HCT116 (cell line): ENCODE measurements at regions not wholly inside any gene's neighbourhood (a gene's known extent, or its start where the extent isn't known, plus 50 kb on each side); places are given as distances from the start of the nearest gene placed in this dataset.

ENCODE experiments used
- ATAC-seq: fragments of 200-7000 bp; cut with Tn5 transposase; 2 replicates; pipeline ENCODE4 v1.9.1; 2020; ENCODE audit warnings: mild to moderate bottlenecking, moderate library complexity
- BruUV-seq: library from RNA; stranded (reverse); fragments of 400-500 nt; replicated peaks from 2 replicates; lab custom pipeline; 2021; lab: Mats Ljungman, UMichigan
- CTCF ChIA-PET: fragments of 300-600 bp; sonication (Branson Sonifier 250); formaldehyde crosslinking; loops from one replicate; lab custom pipeline; 2021; ENCODE audit warnings: antibody characterized with exemption; lab: Charles Lee
- POLR2A ChIA-PET: fragments of 300-600, 350-600 bp; sonication (Branson Sonifier 250); formaldehyde crosslinking; loops from one replicate; lab custom pipeline; 2021; ENCODE audit warnings: antibody characterized with exemption; lab: Charles Lee
- RAD21 ChIA-PET, 2 experiments: fragments of 300-600 bp; sonication (Branson Sonifier 250); formaldehyde crosslinking; loops; one replicate each; lab custom pipeline; 2023; ENCODE audit warnings: low total read pairs in 2 of 2; ENCODE audit not compliant: uncharacterized antibody in 2 of 2, unreplicated experiment in 2 of 2, low non-redundant PET in 1 of 2; lab: Charles Lee
- DNase-seq: peaks from one replicate; pipeline ENCODE4 v3.0.0-alpha.2; 2010; ENCODE audit warnings: low read depth, low spot score
- H2AFZ ChIP-seq: fragments of 200-600 bp; shearing (Covaris generic), sonication (generic); 2 replicates; pipeline ENCODE4 v1.6.1; 2017; ENCODE audit warnings: low read depth, mixed run types, mixed read lengths, antibody characterized with exemption, low read length; ENCODE audit not compliant: poor library complexity, severe bottlenecking
- H3K27ac ChIP-seq: 2 replicates; pipeline ENCODE4 v1.5.1; 2012; ENCODE audit warnings: low read depth, low read length
- H3K27me3 ChIP-seq: fragments of 200-600 bp; sonication (generic); 2 replicates; pipeline ENCODE4 v1.6.1; 2016; ENCODE audit warnings: mixed run types, low read length, mixed read lengths; ENCODE audit not compliant: insufficient read depth
- H3K36me3 ChIP-seq, 2 experiments: fragments of 200-500 bp in 1 of 2; fragments of 200-600 bp in 1 of 2; sonication (Bioruptor generic) in 1 of 2; sonication (generic) in 1 of 2; 2 replicates each; pipeline versions ENCODE4 v1.5.1 to v1.6.1; 2014 to 2016; ENCODE audit warnings: low read length in 2 of 2, inconsistent platforms in 1 of 2, mixed read lengths in 1 of 2, mixed run types in 1 of 2; ENCODE audit not compliant: insufficient read depth in 2 of 2, control insufficient read depth in 1 of 2
- H3K4me1 ChIP-seq, 2 experiments: fragments of 200-600 bp in 1 of 2; sonication (generic) in 1 of 2; 2 replicates each; pipeline versions ENCODE4 v1.5.1 to v1.6.1; 2012 to 2017; ENCODE audit warnings: low read length in 2 of 2, inconsistent platforms in 1 of 2, mild to moderate bottlenecking in 1 of 2, mixed read lengths in 1 of 2, mixed run types in 1 of 2, moderate library complexity in 1 of 2; ENCODE audit not compliant: insufficient read depth in 2 of 2, control insufficient read depth in 1 of 2
- H3K4me2 ChIP-seq: fragments of 200-600 bp; sonication (generic); 2 replicates; pipeline ENCODE4 v1.6.1; 2017; ENCODE audit warnings: mixed run types, low read length, mixed read lengths
- H3K4me3 ChIP-seq, 2 experiments: fragments of 200-600 bp in 1 of 2; sonication (generic) in 1 of 2; replicated peaks in 1 of 2; 2 replicates each; pipeline ENCODE4 v1.5.1; 2011 to 2016; ENCODE audit warnings: low read length in 2 of 2, control low read depth in 1 of 2, low read depth in 1 of 2, mild to moderate bottlenecking in 1 of 2, mixed read lengths in 1 of 2, mixed run types in 1 of 2
- H3K79me2 ChIP-seq: fragments of 200-600 bp; sonication (generic); 2 replicates; pipeline ENCODE4 v1.6.1; 2017; ENCODE audit warnings: mild to moderate bottlenecking, mixed run types, low read length, moderate library complexity, mixed read lengths; ENCODE audit not compliant: insufficient read depth
- H3K9ac ChIP-seq: fragments of 200-600 bp; sonication (generic); 2 replicates; pipeline ENCODE4 v1.6.1; 2016; ENCODE audit warnings: low read length, mixed read lengths
- H3K9me2 ChIP-seq: fragments of 200-600 bp; sonication (generic), shearing (Covaris generic); 2 replicates; pipeline ENCODE4 v1.6.1; 2017; ENCODE audit warnings: mixed run types, mild to moderate bottlenecking, moderate library complexity; ENCODE audit not compliant: insufficient read depth
- H3K9me3 ChIP-seq, 2 experiments: fragments of 200-500 bp in 1 of 2; fragments of 200-600 bp in 1 of 2; sonication (Bioruptor generic) in 1 of 2; sonication (generic) in 1 of 2; 2 replicates each; pipeline ENCODE4 v1.6.1; 2014 to 2017; ENCODE audit warnings: low read length in 2 of 2, mixed read lengths in 2 of 2, inconsistent platforms in 1 of 2, low read depth in 1 of 2, mild to moderate bottlenecking in 1 of 2, mixed run types in 1 of 2, moderate library complexity in 1 of 2; ENCODE audit not compliant: control insufficient read depth in 1 of 2, insufficient read depth in 1 of 2
- H4K20me1 ChIP-seq: fragments of 200-600 bp; sonication (generic), shearing (Covaris generic); 2 replicates; pipeline ENCODE4 v1.6.1; 2017; ENCODE audit warnings: mixed run types, mild to moderate bottlenecking, moderate library complexity; ENCODE audit not compliant: insufficient read depth
- CBX3 ChIP-seq: IDR thresholded peaks from 2 replicates; pipeline ENCODE4 v1.6.1; 2012; ENCODE audit warnings: low read depth
- CEBPB ChIP-seq: IDR thresholded peaks from 2 replicates; pipeline ENCODE4 v1.6.1; 2012; ENCODE audit warnings: low read depth
- ELF1 ChIP-seq: IDR thresholded peaks from 2 replicates; pipeline ENCODE4 v1.6.1; 2012; ENCODE audit warnings: low read depth, borderline replicate concordance
- EZH2 ChIP-seq: fragments of 200-600 bp; sonication (generic); IDR thresholded peaks from 2 replicates; pipeline ENCODE4 v1.6.1; 2017; ENCODE audit warnings: antibody characterized with exemption, mixed run types
- EZH2phosphoT487 ChIP-seq: fragments of 200-600 bp; IDR thresholded peaks from 2 replicates; pipeline ENCODE4 v1.6.1; 2018; ENCODE audit warnings: antibody characterized with exemption, borderline replicate concordance
- FOSL1 ChIP-seq: IDR thresholded peaks from 2 replicates; pipeline ENCODE4 v1.6.1; 2012; ENCODE audit warnings: low read depth
- JUND ChIP-seq: IDR thresholded peaks from 2 replicates; pipeline ENCODE4 v1.6.1; 2012
- POLR2AphosphoS5 ChIP-seq: IDR thresholded peaks from 2 replicates; pipeline ENCODE4 v1.6.1; 2011; ENCODE audit warnings: mild to moderate bottlenecking, low read depth, low read length, moderate library complexity
- SIN3A ChIP-seq: IDR thresholded peaks from 2 replicates; pipeline ENCODE4 v1.6.1; 2012; ENCODE audit warnings: low read depth
- SRF ChIP-seq: IDR thresholded peaks from 2 replicates; pipeline ENCODE4 v1.6.1; 2012; ENCODE audit warnings: low read depth
- TCF7L2 ChIP-seq: IDR thresholded peaks from 2 replicates; pipeline ENCODE4 v1.7.0; 2011; ENCODE audit warnings: borderline replicate concordance, inconsistent platforms; ENCODE audit not compliant: insufficient read depth, insufficient read length; ENCODE audit errors: extremely low read depth
- YY1 ChIP-seq: IDR thresholded peaks from 2 replicates; pipeline ENCODE4 v1.6.1; 2011; ENCODE audit warnings: low read length, low read depth, moderate library complexity, mild to moderate bottlenecking; ENCODE audit not compliant: insufficient replicate concordance; ENCODE audit errors: extremely low read depth
- ZFX ChIP-seq: fragments of 450-650 bp; IDR thresholded peaks from 2 replicates; pipeline ENCODE4 v1.6.1; 2017
- ZNF274 ChIP-seq: fragments of 200-500 bp; sonication (Bioruptor generic); IDR thresholded peaks from 2 replicates; pipeline ENCODE4 v1.6.1; 2014; ENCODE audit warnings: mild to moderate bottlenecking, low read depth, low read length, inconsistent platforms
- intact Hi-C: fragments of 100-400 bp; cut with micrococcal nuclease; formaldehyde crosslinking; loops from 2 replicates; pipeline ENCODE4 v1.10.0; 2022
- TF ChIP-seq, protein P1 (sequence below): IDR thresholded peaks from 2 replicates; pipeline ENCODE4 v1.6.1; 2012
- TF ChIP-seq, protein P2 (sequence below), 3 experiments: fragments of 200-600 bp in 1 of 3; sonication (generic) in 1 of 3; IDR thresholded peaks in 2 of 3; conservative IDR thresholded peaks in 1 of 3; 2 replicates each; pipeline ENCODE4 v1.5.1; 2012 to 2017; ENCODE audit warnings: low read depth in 2 of 3, low read length in 2 of 3, antibody characterized with exemption in 1 of 3, borderline replicate concordance in 1 of 3, control low read depth in 1 of 3, mild to moderate bottlenecking in 1 of 3, mixed read lengths in 1 of 3, mixed run types in 1 of 3, moderate library complexity in 1 of 3; ENCODE audit not compliant: insufficient read depth in 1 of 3

- no peak overlapping the region for H2AFZ ChIP-seq
- no peaks in the 10 kb centered on the region for H4K20me1 ChIP-seq
- ChIA-PET RAD21 (no interaction called here), POLR2A (no interaction called here), CTCF (no interaction called here)
- no peaks in the 10 kb centered on the region for H3K9me3 ChIP-seq
- intact Hi-C loops = no loop called here
- H3K4me3 ChIP-seq = no peak overlapping the region
- TF ChIP-seq CBX3 (no peak), ZNF274 (no peak), ZFX (no peak), FOSL1 (no peak), EZH2 (no peak), YY1 (no peak), SIN3A (no peak), EZH2phosphoT487 (no peak), SRF (no peak), JUND (no peak), POLR2AphosphoS5 (no peak), TCF7L2 (no peak), ELF1 (no peak), CEBPB (no peak)
- TF ChIP-seq, protein P1, sequence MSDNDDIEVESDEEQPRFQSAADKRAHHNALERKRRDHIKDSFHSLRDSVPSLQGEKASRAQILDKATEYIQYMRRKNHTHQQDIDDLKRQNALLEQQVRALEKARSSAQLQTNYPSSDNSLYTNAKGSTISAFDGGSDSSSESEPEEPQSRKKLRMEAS = no peak
- TF ChIP-seq, protein P2, sequence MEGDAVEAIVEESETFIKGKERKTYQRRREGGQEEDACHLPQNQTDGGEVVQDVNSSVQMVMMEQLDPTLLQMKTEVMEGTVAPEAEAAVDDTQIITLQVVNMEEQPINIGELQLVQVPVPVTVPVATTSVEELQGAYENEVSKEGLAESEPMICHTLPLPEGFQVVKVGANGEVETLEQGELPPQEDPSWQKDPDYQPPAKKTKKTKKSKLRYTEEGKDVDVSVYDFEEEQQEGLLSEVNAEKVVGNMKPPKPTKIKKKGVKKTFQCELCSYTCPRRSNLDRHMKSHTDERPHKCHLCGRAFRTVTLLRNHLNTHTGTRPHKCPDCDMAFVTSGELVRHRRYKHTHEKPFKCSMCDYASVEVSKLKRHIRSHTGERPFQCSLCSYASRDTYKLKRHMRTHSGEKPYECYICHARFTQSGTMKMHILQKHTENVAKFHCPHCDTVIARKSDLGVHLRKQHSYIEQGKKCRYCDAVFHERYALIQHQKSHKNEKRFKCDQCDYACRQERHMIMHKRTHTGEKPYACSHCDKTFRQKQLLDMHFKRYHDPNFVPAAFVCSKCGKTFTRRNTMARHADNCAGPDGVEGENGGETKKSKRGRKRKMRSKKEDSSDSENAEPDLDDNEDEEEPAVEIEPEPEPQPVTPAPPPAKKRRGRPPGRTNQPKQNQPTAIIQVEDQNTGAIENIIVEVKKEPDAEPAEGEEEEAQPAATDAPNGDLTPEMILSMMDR (IDR thresholded peaks at IDR 0.05 in 2 of 3, conservative IDR thresholded peaks at IDR 0.05 in 1 of 3; ENCODE audit: borderline replicate concordance in 1 of 3, insufficient read depth in 1 of 3, low read depth in 2 of 3, low read length in 2 of 3) = no peak
- DNase-seq = no peak
- no peak for ATAC-seq
- no peak overlapping the region for H3K4me2 ChIP-seq
- H3K9me2 ChIP-seq = no peaks in the 10 kb centered on the region
- no peaks in the 10 kb centered on the region for H3K79me2 ChIP-seq
- no peaks in the 10 kb centered on the region for H3K4me1 ChIP-seq
- H3K27ac ChIP-seq = no peak overlapping the region
- peaks cover 13% of the 10 kb centered on the region; the same call in 1 of the 2 replicates for H3K27me3 ChIP-seq
- no peak overlapping the region for H3K9ac ChIP-seq
- BruUV-seq = no TSS peak
- no peaks in the 10 kb centered on the region for H3K36me3 ChIP-seq
These were observed 187.7 kb downstream of the RAP2A start for GRCh38 chr13:97621631-97622030.
